HEK293 (cell line): ENCODE measurements at regions not wholly inside any gene's neighbourhood (a gene's known extent, or its start where the extent isn't known, plus 50 kb on each side); places are given as distances from the start of the nearest gene placed in this dataset.

Source experiments
- CTCF ChIA-PET: fragments of 350-600 bp; formaldehyde crosslinking; extraction: SDS; loops from one replicate; lab custom pipeline; 2021; ENCODE audit warnings: antibody characterized with exemption; lab: Yijun Ruan, JAX
- POLR2A ChIA-PET: fragments of 300-600 bp; formaldehyde crosslinking; extraction: SDS; loops from one replicate; lab custom pipeline; 2020; ENCODE audit warnings: antibody characterized with exemption, inconsistent platforms; lab: Yijun Ruan, JAX
- H3K27ac ChIP-seq: fragments of 200-500 bp; sonication (Bioruptor generic); 2 replicates; pipeline ENCODE4 v1.5.1; 2014; ENCODE audit warnings: low read depth, low read length, control low read depth, inconsistent platforms; ENCODE audit errors: extremely low read depth
- H3K36me3 ChIP-seq, 2 experiments: fragments of 200-500 bp in 1 of 2; sonication (Bioruptor generic) in 1 of 2; 1 replicate in 1 of 2; 2 replicates in 1 of 2; pipeline ENCODE4 v1.5.1; 2014 to 2017; ENCODE audit warnings: inconsistent platforms in 2 of 2, low read length in 2 of 2; ENCODE audit not compliant: control insufficient read depth in 2 of 2, insufficient read depth in 1 of 2
- H3K4me1 ChIP-seq: fragments of 200-500 bp; sonication (Bioruptor generic); 2 replicates; pipeline ENCODE4 v1.5.1; 2014; ENCODE audit warnings: mild to moderate bottlenecking, low read length, inconsistent platforms; ENCODE audit not compliant: control insufficient read depth, insufficient read depth
- H3K4me3 ChIP-seq: 2 replicates; pipeline ENCODE4 v1.5.1; 2011; ENCODE audit warnings: low read depth, mild to moderate bottlenecking, control low read depth, low read length, moderate library complexity
- H3K9me3 ChIP-seq: fragments of 200-500 bp; sonication (Bioruptor generic); 2 replicates; pipeline ENCODE4 v1.5.1; 2014; ENCODE audit warnings: low read depth, low read length, inconsistent platforms; ENCODE audit not compliant: control insufficient read depth, insufficient read depth
- KLF10 ChIP-seq: fragments of 450-650 bp; IDR thresholded peaks from 2 replicates; pipeline ENCODE4 v1.5.1; 2018; ENCODE audit warnings: missing biosample characterization, mild to moderate bottlenecking, missing genetic modification characterization
- PRDM6 ChIP-seq: fragments of 450-650 bp; formaldehyde crosslinking; IDR thresholded peaks from 2 replicates; pipeline ENCODE4 v1.5.1; 2017; ENCODE audit warnings: missing biosample characterization, missing genetic modification characterization
- YY2 ChIP-seq: fragments of 450-650 bp; formaldehyde crosslinking; IDR thresholded peaks from 2 replicates; pipeline ENCODE4 v1.5.1; 2016; ENCODE audit warnings: missing biosample characterization, missing genetic modification characterization
- ZBTB6 ChIP-seq: fragments of 450-650 bp; formaldehyde crosslinking; IDR thresholded peaks from 2 replicates; pipeline ENCODE4 v1.5.1; 2017; ENCODE audit warnings: missing biosample characterization, missing genetic modification characterization
- ZNF148 ChIP-seq: fragments of 450-650 bp; formaldehyde crosslinking; IDR thresholded peaks from 2 replicates; pipeline ENCODE4 v1.5.0; 2017; ENCODE audit warnings: missing biosample characterization, missing genetic modification characterization, borderline replicate concordance
- ZNF16 ChIP-seq: fragments of 450-650 bp; formaldehyde crosslinking; IDR thresholded peaks from 2 replicates; pipeline ENCODE4 v1.5.1; 2016; ENCODE audit warnings: low read depth, missing biosample characterization, missing genetic modification characterization
- ZNF214 ChIP-seq: fragments of 450-650 bp; formaldehyde crosslinking; IDR thresholded peaks from 2 replicates; pipeline ENCODE4 v1.5.1; 2017; ENCODE audit warnings: missing biosample characterization, mild to moderate bottlenecking, missing genetic modification characterization, borderline replicate concordance
- ZNF280C ChIP-seq: fragments of 450-650 bp; formaldehyde crosslinking; IDR thresholded peaks from 2 replicates; pipeline ENCODE4 v1.5.1; 2016; ENCODE audit warnings: missing biosample characterization, missing genetic modification characterization
- ZNF404 ChIP-seq: fragments of 450-650 bp; formaldehyde crosslinking; IDR thresholded peaks from 2 replicates; pipeline ENCODE4 v1.5.1; 2017; ENCODE audit warnings: missing biosample characterization, missing genetic modification characterization
- ZNF416 ChIP-seq: fragments of 450-650 bp; formaldehyde crosslinking; IDR thresholded peaks from 2 replicates; pipeline ENCODE4 v1.5.1; 2016; ENCODE audit warnings: missing biosample characterization, missing genetic modification characterization
- ZNF518A ChIP-seq: fragments of 450-650 bp; formaldehyde crosslinking; conservative IDR thresholded peaks from 2 replicates; pipeline ENCODE4 v1.5.1; 2016; ENCODE audit warnings: low read depth, missing biosample characterization, missing genetic modification characterization
- ZNF571 ChIP-seq: fragments of 450-650 bp; formaldehyde crosslinking; IDR thresholded peaks from 2 replicates; pipeline ENCODE4 v1.5.0; 2017; ENCODE audit warnings: missing biosample characterization, missing genetic modification characterization
- ZNF629 ChIP-seq: fragments of 450-650 bp; formaldehyde crosslinking; IDR thresholded peaks from 2 replicates; pipeline ENCODE4 v1.5.1; 2017; ENCODE audit warnings: missing biosample characterization, missing genetic modification characterization
- TF ChIP-seq, protein P1 (sequence below): fragments of 450-650 bp; formaldehyde crosslinking; IDR thresholded peaks from 2 replicates; pipeline ENCODE4 v1.5.1; 2016; ENCODE audit warnings: missing biosample characterization, missing genetic modification characterization

DNA sequence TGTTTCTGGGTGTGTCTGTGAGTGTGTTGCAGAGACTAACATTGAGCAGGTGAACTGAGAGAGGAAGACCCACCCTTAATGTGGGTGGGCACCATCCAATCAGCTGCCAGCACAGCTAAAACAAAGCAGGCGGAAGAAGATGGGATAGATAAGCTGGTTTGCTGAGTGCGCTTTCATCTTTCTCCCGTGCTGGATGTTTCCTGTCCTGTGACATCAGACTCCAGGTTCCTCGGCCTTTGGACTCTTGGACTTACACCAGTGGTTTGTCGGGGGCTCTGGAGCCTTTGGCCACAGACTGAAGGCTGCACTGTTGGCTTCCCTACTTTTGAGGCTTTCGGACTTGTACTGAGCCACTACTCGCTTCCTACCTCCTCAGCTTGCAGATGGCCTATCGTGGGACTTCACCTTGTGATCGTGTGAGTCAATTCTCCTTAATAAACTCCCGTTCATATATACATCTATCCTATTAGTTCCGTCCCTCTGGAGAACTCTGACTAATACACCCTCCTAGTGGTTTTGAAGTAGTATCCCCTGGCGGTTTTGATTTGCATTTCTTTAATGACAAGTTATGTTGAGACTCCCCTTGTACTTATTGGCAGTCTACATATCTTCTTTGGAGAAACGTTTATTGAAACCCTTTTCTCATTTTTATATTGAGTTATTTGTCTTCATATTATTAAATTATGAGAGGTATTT, 546.6 kb upstream of the TMPRSS15 start:
- TF ChIP-seq ZNF404 (tag by site-specific recombination) (no peak), ZNF518A (tag by site-specific recombination) (no peak), PRDM6 (tag by site-specific recombination) (no peak), ZBTB6 (no peak), KLF10 (tag by site-specific recombination) (no peak), ZNF571 (tag by site-specific recombination) (no peak), ZNF280C (tag by site-specific recombination) (no peak), ZNF214 (tag by site-specific recombination) (no peak), ZNF629 (no peak), ZNF16 (no peak), ZNF148 (tag by site-specific recombination) (no peak), ZNF416 (no peak), YY2 (tag by site-specific recombination) (no peak)
- TF ChIP-seq, protein P1, sequence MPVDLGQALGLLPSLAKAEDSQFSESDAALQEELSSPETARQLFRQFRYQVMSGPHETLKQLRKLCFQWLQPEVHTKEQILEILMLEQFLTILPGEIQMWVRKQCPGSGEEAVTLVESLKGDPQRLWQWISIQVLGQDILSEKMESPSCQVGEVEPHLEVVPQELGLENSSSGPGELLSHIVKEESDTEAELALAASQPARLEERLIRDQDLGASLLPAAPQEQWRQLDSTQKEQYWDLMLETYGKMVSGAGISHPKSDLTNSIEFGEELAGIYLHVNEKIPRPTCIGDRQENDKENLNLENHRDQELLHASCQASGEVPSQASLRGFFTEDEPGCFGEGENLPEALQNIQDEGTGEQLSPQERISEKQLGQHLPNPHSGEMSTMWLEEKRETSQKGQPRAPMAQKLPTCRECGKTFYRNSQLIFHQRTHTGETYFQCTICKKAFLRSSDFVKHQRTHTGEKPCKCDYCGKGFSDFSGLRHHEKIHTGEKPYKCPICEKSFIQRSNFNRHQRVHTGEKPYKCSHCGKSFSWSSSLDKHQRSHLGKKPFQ (tag by site-specific recombination) = no peak
- Histone ChIP-seq H3K4me3 (no peak overlapping the region), H3K4me1 (no peaks in the 10 kb centered on the region), H3K27ac (no peak overlapping the region), H3K9me3 (no peaks in the 10 kb centered on the region), H3K36me3 (no peaks in the 10 kb centered on the region)
- CTCF ChIA-PET = interaction anchor here (0.8 kb wide), 1 partner anchor 415 kb away, joined by 3 read pairs; no protein-coding TSS in a partner anchor
- POLR2A ChIA-PET = no interaction called here
